Neural cell (in vitro differentiated cells): ENCODE measurements at regions not wholly inside any gene's neighbourhood (a gene's known extent, or its start where the extent isn't known, plus 50 kb on each side); places are given as distances from the start of the nearest gene placed in this dataset.

Source experiments
- H2AFZ ChIP-seq: fragments of 200-600, 300-800 bp; sonication (generic), shearing (Covaris generic); 2 replicates; pipeline ENCODE4 v1.6.0; 2014; ENCODE audit warnings: low read depth, mild to moderate bottlenecking, antibody characterized with exemption, low read length, moderate library complexity
- H3F3A ChIP-seq: fragments of 200-600 bp; shearing (Covaris generic); 2 replicates; pipeline ENCODE4 v1.6.1; 2016; ENCODE audit warnings: mild to moderate bottlenecking, moderate library complexity, mixed read lengths, antibody characterized with exemption, low read length; ENCODE audit not compliant: insufficient read depth, poor library complexity, severe bottlenecking
- H3K27ac ChIP-seq: fragments of 200-600, 300-800 bp; sonication (generic), shearing (Covaris generic); 2 replicates; pipeline ENCODE4 v1.5.1; 2014; ENCODE audit warnings: mild to moderate bottlenecking, low read length, moderate library complexity
- H3K27me3 ChIP-seq: fragments of 300-800, 200-600 bp; sonication (generic), shearing (Covaris generic); 2 replicates; pipeline ENCODE4 v1.6.0; 2014; ENCODE audit warnings: mild to moderate bottlenecking, low read depth, low read length, moderate library complexity; ENCODE audit not compliant: insufficient read depth
- H3K36me3 ChIP-seq: fragments of 300-800, 200-600 bp; sonication (generic), shearing (Covaris generic); 2 replicates; pipeline ENCODE4 v1.5.1; 2014; ENCODE audit warnings: mild to moderate bottlenecking, antibody characterized with exemption, low read length, moderate library complexity; ENCODE audit not compliant: insufficient read depth
- H3K4me2 ChIP-seq: fragments of 300-800, 200-600 bp; sonication (generic), shearing (Covaris generic); 2 replicates; pipeline ENCODE4 v1.6.0; 2014; ENCODE audit warnings: mild to moderate bottlenecking, low read length
- H3K4me3 ChIP-seq: fragments of 300-800, 200-600 bp; sonication (generic), shearing (Covaris generic); 2 replicates; pipeline ENCODE4 v1.5.1; 2014; ENCODE audit warnings: mild to moderate bottlenecking, low read length, moderate library complexity
- H3K79me2 ChIP-seq: fragments of 200-600 bp; shearing (Covaris generic); replicated peaks from 2 replicates; pipeline ENCODE4 v1.6.0; 2014; ENCODE audit warnings: mild to moderate bottlenecking, low read length, moderate library complexity; ENCODE audit not compliant: insufficient read depth
- H3K9ac ChIP-seq: fragments of 300-800, 200-600 bp; sonication (generic), shearing (Covaris generic); 2 replicates; pipeline ENCODE4 v1.6.1; 2016; ENCODE audit warnings: mild to moderate bottlenecking, low read length, mixed read lengths
- H3K9me2 ChIP-seq: fragments of 200-600 bp; shearing (Covaris generic); 2 replicates; pipeline ENCODE4 v1.6.1; 2016; ENCODE audit warnings: mild to moderate bottlenecking, low read length, mixed read lengths; ENCODE audit not compliant: insufficient read depth
- H3K9me3 ChIP-seq: fragments of 200-600, 300-800 bp; sonication (generic), shearing (Covaris generic); 2 replicates; pipeline ENCODE4 v1.6.1; 2016; ENCODE audit warnings: mild to moderate bottlenecking, mixed run types, low read length, moderate library complexity, mixed read lengths
- H4K20me1 ChIP-seq: fragments of 200-600 bp; shearing (Covaris generic); 2 replicates; pipeline ENCODE4 v1.6.1; 2016; ENCODE audit warnings: mild to moderate bottlenecking, mixed run types; ENCODE audit not compliant: insufficient read depth
- CTCF ChIP-seq: fragments of 450-650 bp; IDR thresholded peaks from 2 replicates; pipeline ENCODE4 v1.5.1; 2014; ENCODE audit warnings: antibody characterized with exemption, mild to moderate bottlenecking, moderate library complexity; ENCODE audit not compliant: poor library complexity, severe bottlenecking
- EP300 ChIP-seq: fragments of 450-650 bp; conservative IDR thresholded peaks from 2 replicates; pipeline ENCODE4 v1.6.1; 2014; ENCODE audit warnings: antibody characterized with exemption, mild to moderate bottlenecking, moderate library complexity; ENCODE audit not compliant: poor library complexity, severe bottlenecking
- EZH2 ChIP-seq: fragments of 200-600, 300-800 bp; shearing (Covaris generic), sonication (generic); IDR thresholded peaks from 2 replicates; pipeline ENCODE4 v1.6.1; 2014; ENCODE audit warnings: antibody characterized with exemption, low read length, borderline replicate concordance, mild to moderate bottlenecking; ENCODE audit not compliant: insufficient read depth, poor library complexity, severe bottlenecking
- MXI1 ChIP-seq: fragments of 450-650 bp; conservative IDR thresholded peaks from 2 replicates; pipeline ENCODE4 v1.6.1; 2014; ENCODE audit warnings: antibody characterized with exemption, mild to moderate bottlenecking; ENCODE audit not compliant: poor library complexity, severe bottlenecking
- POLR2AphosphoS5 ChIP-seq: IDR thresholded peaks from 2 replicates; pipeline ENCODE4 v1.6.1; 2012
- RAD21 ChIP-seq: fragments of 450-650 bp; conservative IDR thresholded peaks from 2 replicates; pipeline ENCODE4 v1.6.1; 2014; ENCODE audit warnings: antibody characterized with exemption, mild to moderate bottlenecking, moderate library complexity
- REST ChIP-seq: IDR thresholded peaks from 2 replicates; pipeline ENCODE4 v1.6.1; 2012; ENCODE audit warnings: borderline replicate concordance
- SMC3 ChIP-seq: fragments of 450-650 bp; conservative IDR thresholded peaks from 2 replicates; pipeline ENCODE4 v1.6.1; 2014; ENCODE audit warnings: antibody characterized with exemption, mild to moderate bottlenecking, moderate library complexity; ENCODE audit not compliant: poor library complexity
- TAF1 ChIP-seq: IDR thresholded peaks from 2 replicates; pipeline ENCODE4 v1.6.1; 2012; ENCODE audit warnings: low read depth

GRCh38 chr22:49634006-49634772 is 193.5 kb downstream of the BRD1 start (continued):
- no peak for TF ChIP-seq REST
- TF ChIP-seq MXI1: no peak
- TF ChIP-seq TAF1: no peak

- H3K9ac ChIP-seq: peak overlapping the region; percentile 63
- H3K79me2 ChIP-seq: no peaks in the 10 kb centered on the region
- peak overlapping the region; percentile 67 for H2AFZ ChIP-seq
- H3K36me3 ChIP-seq: no peaks in the 10 kb centered on the region
- H3K27me3 ChIP-seq: no peaks in the 10 kb centered on the region
- no peaks in the 10 kb centered on the region for H3F3A ChIP-seq
- TF ChIP-seq POLR2AphosphoS5 (no peak), EP300 (no peak), REST (no peak), RAD21 (no peak), EZH2 (no peak), SMC3 (no peak), CTCF (no peak), MXI1 (no peak), TAF1 (no peak)
- no peak overlapping the region for H3K4me2 ChIP-seq
- peak overlapping the region; percentile 56 for H3K27ac ChIP-seq
- no peak overlapping the region for H3K4me3 ChIP-seq
- no peaks in the 10 kb centered on the region for H3K9me2 ChIP-seq
- H4K20me1 ChIP-seq: no peaks in the 10 kb centered on the region
- H3K9me3 ChIP-seq: no peaks in the 10 kb centered on the region
Measured at GRCh38 chr22:49633010-49633324, 194.7 kb downstream of the BRD1 start.
